ENCODE measurements at regions not wholly inside any gene's neighbourhood (a gene's known extent, or its start where the extent isn't known, plus 50 kb on each side); places are given as distances from the start of the nearest gene placed in this dataset.
A peak's percentile ranks its signal among the peaks of the same experiment; 100 is the strongest.
"Not testable (repeated sequence)": the region's sequence is repeated elsewhere in the genome, so short reads cannot be mapped to it uniquely, and the experiment has no call there.

DNA sequence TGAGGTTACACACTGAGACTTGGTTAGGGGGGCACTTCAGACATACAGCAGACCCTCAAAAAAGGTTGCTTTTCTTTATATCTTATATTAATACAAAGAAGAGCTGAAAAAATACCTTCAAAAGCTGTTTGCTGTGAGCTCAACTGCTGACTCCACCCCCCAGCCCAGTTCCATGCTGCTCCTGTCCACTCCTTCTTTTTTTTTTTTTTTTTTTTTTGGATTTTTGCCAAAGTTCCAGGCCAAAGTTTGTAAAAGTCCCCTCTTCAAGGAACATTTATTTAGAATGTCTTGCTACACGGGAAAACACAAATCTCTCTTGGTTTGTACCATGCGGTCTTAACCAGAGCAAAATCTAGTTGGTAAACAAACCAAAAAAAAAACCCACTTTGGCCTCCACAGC, 85.3 kb upstream of the AKAP12 start:
- DNase-seq (ENCODE audit: low spot score): peak; percentile 45

DNA sequence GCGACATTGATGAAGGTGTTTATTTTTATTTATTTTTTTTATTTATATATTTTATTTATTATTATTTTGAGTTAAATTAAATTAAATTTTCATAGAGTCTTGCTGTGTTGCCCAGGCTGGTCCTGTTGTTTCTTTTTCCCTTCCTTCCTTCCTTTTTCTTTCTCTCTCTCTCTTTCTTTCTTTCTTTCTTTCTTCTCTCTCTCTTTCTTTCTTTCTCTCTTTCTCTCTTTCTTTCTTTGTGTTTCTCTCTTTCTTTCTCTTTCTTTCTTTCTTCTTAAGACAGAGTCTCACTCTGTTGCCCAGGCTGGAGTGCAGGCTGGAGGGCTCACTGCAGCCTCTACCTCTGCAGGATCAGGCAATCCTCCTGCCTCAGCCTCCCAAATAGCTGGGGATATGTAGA, 84.7 kb upstream of the AKAP12 start:
- no peak for DNase-seq (ENCODE audit: low spot score)

DNA sequence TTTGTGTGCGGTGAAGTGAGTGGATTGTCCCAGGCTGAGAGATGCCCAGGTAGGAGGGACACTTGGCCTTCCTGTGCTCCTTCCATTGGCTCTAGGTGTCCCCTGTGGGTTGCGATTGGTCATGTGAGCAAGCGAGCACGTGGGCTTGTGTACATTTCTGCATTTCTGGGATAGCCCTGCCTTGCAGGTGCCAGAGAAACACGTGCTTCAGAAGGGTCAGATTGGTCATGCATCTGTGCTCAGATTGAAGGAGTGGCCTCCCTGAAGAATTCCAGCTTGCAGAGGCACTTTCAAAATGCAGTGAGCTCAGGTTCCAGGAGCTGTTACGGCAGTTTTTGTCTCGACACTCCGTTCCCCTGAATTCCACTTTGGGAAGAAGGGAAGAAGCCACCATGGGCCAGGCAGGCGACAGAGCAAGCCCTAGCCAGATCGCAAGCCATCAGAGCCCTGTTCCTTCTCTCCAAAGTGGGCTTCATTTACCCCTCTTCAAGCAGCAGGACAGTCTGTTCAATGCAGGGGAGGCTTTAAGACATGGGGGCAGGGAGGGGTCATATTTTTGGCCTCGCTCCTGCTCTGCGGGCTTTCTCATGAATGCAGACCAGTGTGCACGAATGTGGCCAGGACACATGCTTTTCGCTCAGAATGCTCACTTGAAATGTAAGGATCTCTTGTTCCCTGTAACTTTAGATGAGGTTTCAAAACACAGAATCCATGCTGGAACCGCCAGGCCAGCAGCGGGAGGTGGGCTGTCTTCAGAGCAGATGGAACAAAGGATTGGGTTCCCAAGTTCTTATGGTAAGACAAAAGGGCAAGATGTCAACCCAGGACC, 78.6 kb upstream of the AKAP12 start:
- no peak for DNase-seq (ENCODE audit: low spot score)

DNA sequence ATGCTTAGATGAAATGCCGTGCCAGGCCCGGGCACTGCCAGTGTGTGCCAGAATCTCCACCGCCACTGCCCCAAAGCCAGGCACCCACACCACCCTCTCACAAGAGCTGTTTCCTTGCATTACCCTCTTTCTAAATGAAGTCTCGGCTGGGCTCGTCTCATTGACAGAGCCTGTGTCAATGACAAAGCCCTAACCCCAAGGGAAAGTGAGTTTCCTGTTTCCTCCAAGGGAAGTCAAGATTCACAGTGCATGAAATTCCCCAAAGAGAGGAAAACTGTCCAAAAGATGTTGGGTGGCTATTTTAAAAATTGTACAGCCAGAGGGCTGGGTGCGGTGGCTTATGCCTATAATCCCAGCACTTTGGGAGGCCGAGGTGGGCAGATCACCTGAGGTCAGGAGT, 75.4 kb upstream of the AKAP12 start:
- no peak for DNase-seq (ENCODE audit: low spot score)

DNA sequence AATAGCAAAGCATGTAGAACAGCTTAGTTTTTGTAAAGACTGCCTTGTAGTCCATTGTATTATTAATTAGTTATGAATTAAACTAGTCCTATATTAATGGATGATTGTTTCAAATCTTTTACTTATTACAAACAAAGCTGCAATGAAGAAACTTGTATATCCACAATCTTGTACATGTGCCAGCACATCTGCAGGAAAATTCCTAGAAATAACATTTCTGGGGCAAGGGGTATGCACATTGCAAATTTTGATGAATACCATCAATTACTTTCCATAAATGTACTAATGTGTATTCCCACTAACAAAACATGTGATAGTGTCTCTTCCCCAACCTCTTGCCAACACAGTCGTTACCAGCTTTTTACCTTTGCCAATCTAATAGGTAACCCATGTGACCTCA, 73.6 kb upstream of the AKAP12 start:
- no peak for DNase-seq (ENCODE audit: low spot score)

DNA sequence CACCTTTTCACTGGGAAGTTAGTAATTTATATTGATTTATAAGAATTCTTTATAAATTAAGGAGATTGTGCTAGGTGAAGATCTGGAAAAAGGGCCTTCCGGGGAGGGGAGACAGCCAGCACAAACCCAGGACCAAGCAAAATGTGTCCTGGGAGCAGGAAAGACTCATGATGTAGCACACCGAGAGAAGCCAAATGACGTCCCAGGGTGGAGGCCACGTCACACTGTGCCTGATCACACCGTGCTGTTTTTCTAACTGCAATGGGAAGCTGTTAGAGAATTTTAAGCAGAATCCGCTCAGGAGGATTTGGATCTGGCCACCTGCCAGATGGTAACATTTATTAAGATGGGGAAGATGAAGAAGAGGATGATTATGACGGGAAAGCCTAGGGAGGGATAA, 72.7 kb upstream of the AKAP12 start:
- no peak for DNase-seq (ENCODE audit: low spot score)

DNA sequence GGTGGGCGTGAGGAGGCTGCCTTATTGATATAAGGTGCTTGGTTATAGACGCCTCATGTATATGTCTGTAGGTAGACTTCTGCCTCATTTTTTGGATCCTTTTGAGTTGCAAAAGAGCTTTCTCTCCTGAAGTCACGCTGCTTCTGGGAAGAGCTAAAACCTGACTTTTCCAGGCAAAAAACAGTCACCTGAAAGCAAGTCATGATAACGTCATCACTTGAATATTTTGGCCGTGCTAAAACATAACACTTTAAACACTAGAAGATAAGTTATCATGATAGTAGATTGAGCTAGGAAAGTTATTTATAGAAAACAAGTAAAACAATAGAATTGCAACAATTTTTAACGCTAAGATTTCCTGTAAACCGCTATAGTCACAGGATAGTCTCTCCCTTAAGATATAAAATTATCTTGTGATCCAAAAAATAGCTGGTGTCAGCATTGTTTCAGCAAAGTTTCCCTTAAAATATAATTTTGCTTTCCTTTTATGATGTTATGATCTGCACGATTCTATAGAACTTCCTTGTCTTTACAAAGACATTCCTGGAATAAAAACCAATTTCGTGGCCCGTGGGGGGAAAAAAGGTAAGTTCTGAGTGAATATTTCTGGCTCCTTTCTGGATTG, 69.0 kb upstream of the AKAP12 start:
- no peak for DNase-seq (ENCODE audit: low spot score)

DNA sequence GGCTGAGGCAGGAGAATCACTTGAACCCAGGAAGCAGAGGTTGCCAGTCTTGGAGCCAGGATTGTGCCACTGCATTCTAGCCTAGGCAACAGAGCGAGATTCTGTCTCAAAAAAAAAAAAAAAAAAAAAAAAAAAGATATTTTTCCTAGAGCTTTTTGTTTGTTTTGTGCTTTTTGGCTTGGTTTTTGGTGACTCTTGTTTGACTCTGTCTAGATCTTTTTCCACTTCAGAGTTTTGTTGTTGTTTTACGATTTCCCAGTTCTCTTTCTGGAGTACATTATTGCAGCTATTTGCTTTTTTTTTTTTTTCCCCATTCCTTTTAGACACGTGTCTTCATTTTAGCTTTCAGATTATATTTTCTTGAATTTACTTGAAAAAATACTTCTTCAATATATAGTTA, 67.0 kb upstream of the AKAP12 start:
- DNase-seq (ENCODE audit: low spot score): no peak

DNA sequence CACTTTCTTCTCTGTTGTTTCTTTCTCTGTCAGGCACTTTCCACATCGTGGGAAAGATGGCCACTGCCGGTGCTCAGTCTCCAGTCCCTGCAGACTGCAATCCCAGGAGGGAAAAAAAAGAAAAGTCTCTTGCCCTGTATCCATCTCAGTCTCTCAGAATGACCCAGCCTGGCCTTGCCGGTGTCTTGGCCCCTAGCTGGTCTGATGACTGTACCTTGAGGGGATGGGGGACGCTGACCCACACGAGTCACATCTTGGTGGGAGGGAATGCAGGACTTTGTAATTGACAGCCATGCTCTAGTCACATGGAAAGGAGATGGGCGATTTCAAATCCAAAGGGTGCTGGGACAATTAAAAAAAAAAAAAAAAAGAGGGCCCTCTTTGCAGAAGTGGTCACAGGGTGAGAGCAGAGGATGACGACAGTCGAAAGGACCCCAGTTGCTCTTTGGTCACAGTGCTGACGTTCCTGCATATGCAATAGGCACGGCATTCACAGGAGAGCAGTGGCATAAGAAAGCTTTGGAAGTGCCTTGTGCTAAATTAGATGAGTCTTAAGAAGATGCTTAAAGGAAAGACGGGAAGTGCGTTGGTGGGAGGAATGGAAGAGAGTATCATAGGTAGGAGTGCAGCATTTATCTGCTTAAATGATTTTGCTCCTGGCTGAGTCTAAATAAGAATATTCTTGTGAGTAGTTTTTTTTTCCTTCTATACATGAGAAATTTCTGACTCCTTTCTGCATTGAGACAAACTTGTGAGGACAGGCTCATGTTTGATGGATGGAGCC, 63.9 kb upstream of the AKAP12 start:
- no peak for DNase-seq (ENCODE audit: low spot score)

DNA sequence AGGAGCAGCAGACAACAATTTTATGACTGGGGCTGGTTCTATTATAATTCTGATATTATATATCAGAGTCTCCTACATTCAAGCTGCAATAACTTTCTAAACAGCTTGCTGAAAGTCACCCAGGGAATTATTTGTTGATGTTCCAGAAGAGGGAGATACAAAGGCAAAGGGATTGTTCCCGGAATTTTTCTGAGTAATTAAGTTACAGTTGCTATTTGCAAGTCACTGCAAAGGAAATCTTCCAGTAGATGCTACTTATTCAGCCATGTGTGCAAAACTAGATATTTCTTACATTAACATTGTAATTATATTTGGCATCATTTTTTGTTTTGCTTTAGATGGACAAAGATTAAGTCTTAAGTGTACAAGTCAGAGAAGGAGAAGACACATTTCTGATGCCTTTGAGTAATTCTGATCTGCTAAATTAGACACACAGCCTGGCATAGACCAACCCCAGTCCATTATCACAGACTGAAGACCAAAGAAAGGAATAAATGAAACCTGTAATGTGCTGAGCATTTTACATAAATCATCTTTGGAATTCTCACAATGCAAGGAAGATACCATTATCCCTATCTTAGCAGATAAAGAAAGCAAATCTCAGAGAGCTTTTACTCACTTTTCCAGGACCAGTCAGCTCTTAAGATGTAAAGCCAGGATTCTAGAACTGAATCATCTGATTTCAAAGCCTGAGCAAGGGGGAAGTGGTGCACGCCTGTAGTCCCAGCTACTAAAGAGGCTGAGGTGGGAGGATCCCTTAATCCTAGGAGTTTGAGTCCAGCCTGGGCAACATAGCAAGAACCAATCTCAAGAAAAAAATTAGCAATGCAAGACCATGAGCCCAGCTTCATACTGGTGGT, 62.6 kb upstream of the AKAP12 start:
- DNase-seq (ENCODE audit: low spot score): peak; percentile 92

DNA sequence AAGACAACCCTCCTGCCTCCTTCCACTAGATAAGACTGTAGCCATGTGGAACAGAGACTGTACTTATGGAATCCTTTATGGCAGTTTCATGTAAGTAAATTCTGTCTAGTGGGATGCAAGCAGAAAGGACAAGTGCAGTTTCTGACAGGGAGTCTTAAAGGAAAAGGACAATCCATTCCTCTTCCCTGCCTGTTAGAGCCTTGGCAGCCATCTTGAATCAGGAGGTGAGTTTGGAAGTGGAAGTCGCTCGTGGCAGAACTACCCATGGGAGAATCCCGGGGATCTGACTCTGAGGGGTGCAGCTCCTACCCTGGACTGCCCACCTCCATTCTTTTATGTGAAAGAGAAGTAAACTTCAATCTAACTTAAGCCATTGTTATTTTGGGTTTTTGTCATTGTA, 61.4 kb upstream of the AKAP12 start:
- no peak for DNase-seq (ENCODE audit: low spot score)

DNA sequence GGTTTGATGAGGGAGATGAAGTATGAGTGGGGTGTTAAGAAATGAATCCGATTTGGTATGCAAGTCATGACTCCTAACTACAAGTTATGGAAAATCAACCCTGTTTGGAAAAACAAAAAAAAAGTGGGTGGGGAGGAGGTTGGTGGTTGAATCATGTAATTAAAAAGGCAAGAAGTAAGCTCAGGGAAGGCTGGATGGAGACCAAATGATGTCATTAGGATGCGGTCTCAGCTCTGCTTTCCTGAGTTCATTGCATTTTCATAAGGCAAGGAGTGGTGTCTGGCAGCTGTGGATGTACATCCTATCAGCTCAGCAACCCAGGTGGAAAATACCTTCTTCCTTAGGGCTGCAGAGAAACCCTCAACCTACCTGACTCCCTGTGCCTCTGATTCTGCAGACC, 60.4 kb upstream of the AKAP12 start:
- peak; percentile 55 for DNase-seq (ENCODE audit: low spot score)

DNA sequence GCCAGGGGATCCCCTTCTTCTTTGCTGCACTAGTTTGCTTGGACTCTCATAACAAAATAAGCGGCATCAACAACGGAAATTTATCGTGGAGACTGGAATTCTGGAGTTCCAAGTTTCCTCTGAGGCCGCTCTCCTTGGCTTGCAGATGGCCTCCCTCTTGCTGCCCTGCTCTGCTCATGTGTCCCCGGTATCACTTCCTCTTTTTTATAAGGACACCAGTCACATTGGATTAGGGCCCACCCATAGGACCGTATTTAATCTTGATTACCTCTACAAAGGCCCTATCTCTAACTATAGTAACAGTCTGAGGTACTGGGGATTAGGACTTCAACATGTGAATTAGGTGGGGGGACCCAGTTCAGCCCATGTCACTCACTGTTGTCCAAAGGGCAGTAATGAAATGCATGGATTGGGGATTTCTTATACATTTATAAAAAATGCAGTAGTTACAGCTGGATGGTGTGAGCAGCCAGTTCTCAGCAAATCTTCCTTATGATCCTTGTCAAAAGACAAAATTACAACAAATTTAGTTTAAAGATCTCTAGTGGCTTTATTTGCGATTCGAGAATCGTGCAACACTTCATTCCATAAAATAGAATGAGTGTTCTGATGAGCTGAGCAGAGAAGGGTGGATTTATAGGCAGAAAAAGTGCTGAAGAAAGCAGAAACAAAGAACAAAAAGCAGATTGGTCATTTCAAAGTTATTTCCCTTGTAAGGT, 59.3 kb upstream of the AKAP12 start:
- no peak for DNase-seq (ENCODE audit: low spot score)

DNA sequence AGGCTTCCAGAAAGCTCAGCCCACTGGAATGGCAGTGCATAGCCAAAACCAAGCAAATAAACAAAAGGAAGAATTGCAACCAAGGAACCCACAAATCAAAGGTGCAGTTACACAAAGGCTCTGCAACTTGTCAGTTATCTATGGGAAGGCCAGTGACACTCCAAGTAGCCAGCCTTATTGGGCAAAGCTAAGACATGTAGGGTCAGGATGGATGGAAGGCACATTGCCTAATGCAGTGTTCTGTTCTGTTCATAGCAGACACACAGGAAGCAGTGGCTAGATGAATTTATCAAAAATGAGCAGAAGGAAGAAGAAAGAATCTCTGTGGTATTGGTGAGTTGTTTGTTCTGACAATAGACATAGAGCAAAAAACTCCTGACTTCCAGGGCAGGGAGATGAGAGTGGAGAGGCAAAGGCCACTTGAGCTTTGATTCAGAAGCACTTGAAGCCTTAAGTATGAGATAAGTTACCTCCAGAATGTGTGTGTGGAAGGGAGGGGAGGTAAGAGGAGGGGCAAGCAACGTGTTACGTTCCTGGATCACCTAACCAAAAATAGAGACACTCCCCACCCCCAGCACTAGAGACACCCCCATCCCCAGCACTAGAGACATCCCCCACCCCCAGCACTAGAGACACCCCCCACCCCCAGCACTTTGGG, 57.9 kb upstream of the AKAP12 start:
- DNase-seq (ENCODE audit: low spot score): no peak

DNA sequence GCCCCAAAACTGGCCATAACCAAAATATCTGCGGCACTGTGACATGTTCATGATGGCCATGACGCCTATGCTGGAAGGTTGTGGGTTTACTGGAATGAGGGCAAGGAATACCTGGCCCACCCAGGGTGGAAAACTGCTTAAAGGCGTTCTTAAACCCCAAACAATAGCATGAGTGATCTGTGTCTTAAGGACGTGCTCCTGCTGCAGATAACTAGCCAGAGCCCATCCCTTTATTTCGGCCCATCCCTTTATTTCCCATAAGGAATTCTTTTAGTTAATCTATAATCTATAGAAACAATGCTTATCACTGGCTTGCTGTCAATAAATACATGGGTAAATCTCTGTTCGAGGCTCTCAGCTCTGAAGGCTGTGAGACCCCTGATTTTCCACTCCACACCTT, 56.8 kb upstream of the AKAP12 start:
- DNase-seq (ENCODE audit: low spot score): not testable (repeated sequence)

DNA sequence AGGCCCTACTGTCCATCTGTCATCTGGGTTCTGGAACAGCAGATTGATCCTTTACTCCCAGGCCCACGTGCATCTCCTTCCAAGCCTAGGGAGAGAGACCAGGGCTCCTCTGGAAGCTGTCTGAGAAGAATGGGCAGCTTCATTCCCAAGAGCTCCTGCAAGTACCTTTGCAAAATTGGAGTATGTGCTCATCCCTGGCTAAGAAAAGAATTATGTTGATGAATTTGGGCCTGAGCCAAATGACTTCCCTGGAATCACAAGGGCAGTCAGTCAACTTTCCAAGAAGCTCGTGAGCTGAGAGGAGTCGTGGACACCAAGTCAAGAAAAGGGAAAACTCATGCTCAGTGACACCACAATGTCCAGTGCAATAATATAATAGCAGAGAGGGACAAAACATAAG, 54.6 kb upstream of the AKAP12 start:
- DNase-seq (ENCODE audit: low spot score): no peak

DNA sequence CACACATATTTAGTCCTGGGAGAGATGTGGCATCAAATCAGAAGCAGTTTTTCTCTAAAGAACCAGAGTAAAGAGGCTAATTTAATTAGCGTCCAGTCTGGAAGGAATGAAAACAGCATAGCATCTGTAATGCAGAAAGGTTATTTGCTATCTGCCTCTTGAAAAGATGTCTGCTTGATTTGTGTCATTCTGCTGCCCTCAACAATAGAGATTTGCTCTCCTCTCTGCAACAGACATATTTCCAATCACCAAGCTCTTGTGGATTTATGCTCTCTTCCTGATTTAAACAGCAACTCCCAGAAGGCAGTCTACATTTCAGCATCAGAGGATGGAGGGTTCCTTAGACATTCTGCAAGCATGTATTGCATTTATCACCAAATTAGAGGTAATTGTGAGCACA, 53.5 kb upstream of the AKAP12 start:
- DNase-seq (ENCODE audit: low spot score): no peak

DNA sequence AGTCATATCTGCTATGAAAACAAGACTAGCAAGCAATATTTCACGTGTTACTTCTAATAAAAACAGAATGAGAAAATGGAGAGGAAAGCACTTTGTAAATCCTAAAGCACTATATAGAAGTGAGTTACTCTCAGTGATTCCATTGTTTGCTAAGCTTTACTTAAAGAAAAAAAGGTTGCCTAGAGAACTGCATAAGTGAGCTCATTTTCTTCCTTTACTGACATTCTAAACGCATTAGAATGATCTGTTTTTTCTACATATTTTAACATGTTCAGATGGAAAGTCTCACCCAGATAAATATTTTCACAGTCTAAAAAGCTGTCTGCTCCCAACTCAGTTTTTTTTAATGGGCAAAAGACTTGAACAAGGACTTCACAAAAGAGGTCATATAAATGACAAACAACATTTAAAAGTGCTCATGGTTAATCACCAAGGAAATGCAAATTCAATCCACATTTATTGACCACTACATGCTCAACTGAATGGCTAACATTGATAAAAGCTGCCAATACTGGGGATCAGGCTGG, 52.9 kb upstream of the AKAP12 start:
- no peak for DNase-seq (ENCODE audit: low spot score)

Data from umbilical cord (tissue), 1 donor.